Esophagus muscularis mucosa (tissue), 4 donors: ENCODE measurements at regions not wholly inside any gene's neighbourhood (a gene's known extent, or its start where the extent isn't known, plus 50 kb on each side); places are given as distances from the start of the nearest gene placed in this dataset.

Experiments used
- DNase-seq: peaks from one replicate; pipeline ENCODE4 v3.0.0-alpha.2; 2017; ENCODE audit errors: extremely low spot score
- H3K27ac ChIP-seq, 4 donors: fragments of 200-600 bp; sonication (generic); replicated peaks in 1 of 4; 1 replicate in 3 of 4; 2 replicates in 1 of 4; pipeline ENCODE4 v1.5.1; 2016 to 2019; ENCODE audit warnings: mild to moderate bottlenecking in 1 of 4
- H3K27me3 ChIP-seq, 4 donors: fragments of 200-600 bp; sonication (generic); one replicate each; pipeline versions ENCODE4 v1.5.1 to v1.6.0; 2016 to 2019
- H3K36me3 ChIP-seq, 4 donors: fragments of 200-600 bp; sonication (generic); one replicate each; pipeline ENCODE4 v1.5.1; 2016 to 2019
- H3K4me1 ChIP-seq, 4 donors: fragments of 200-600 bp; sonication (generic); one replicate each; pipeline ENCODE4 v1.5.1; 2016 to 2019
- H3K4me3 ChIP-seq, 4 donors: fragments of 200-600 bp; sonication (generic); 1 replicate in 2 of 4; 2 replicates in 2 of 4; pipeline ENCODE4 v1.5.1; 2016 to 2019; ENCODE audit warnings: mild to moderate bottlenecking in 4 of 4, moderate library complexity in 1 of 4
- H3K9me3 ChIP-seq, 4 donors: fragments of 200-600 bp; sonication (generic); 1 replicate in 3 of 4; 2 replicates in 1 of 4; pipeline ENCODE4 v1.5.1; 2016 to 2019
- EP300 ChIP-seq: sonication (generic); formaldehyde crosslinking; IDR thresholded peaks from one replicate; pipeline ENCODE4 v1.6.1; 2017; ENCODE audit warnings: antibody characterized with exemption
- POLR2A ChIP-seq: fragments of 450-650 bp; IDR thresholded peaks from one replicate; pipeline ENCODE4 v1.6.1; 2017; ENCODE audit warnings: antibody characterized with exemption, moderate library complexity, mild to moderate bottlenecking, low read depth
- POLR2AphosphoS5 ChIP-seq, 2 donors: sonication (generic); formaldehyde crosslinking; IDR thresholded peaks; one replicate each; pipeline ENCODE4 v1.6.1; 2017; ENCODE audit warnings: antibody characterized with exemption in 2 of 2
- WGBS: methylation state at CpG from one replicate; pipeline ENCODE4 v1.1.5; 2018; 5-methylcytosine and 5-hydroxymethylcytosine counted together
- intact Hi-C: fragments of 100-400 bp; cut with DNase I; formaldehyde crosslinking; loops from one replicate; pipeline ENCODE4 v1.15.1; 2023
- TF ChIP-seq, protein P1 (sequence below), 3 experiments: fragments of 200-600 bp in 2 of 3; fragments of 450-650 bp in 1 of 3; sonication (generic) in 2 of 3; IDR thresholded peaks; one replicate each; pipeline ENCODE4 v1.5.1; 2017 to 2019; ENCODE audit warnings: antibody characterized with exemption in 3 of 3, mild to moderate bottlenecking in 2 of 3, moderate library complexity in 1 of 3

DNA sequence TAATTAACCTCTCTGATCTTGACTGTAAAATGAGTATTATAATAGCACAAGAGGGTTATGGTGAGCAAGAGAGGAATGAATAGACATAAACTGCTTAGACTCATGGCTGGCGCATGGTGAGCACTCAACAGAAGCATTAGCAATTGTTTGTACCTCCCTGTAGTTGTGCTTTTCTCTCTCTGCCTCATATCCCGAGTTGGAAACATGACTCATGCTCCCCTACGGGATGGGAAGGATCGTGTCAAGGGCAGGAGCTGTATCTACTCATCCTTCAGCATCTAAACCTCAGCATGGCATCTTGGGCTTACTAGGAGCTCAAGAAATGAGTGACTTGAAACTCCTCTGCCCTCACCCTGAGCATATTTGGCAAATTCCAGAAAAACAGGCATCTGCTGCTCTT, 299.6 kb downstream of the MAP2K4 start:
- Histone ChIP-seq H3K4me1 (peaks cover 0 to 13% (median 7%) of the 10 kb centered on the region in 4 donors), H3K4me3 (no peak overlapping the region), H3K27me3 (no peaks in the 10 kb centered on the region), H3K27ac (no peak overlapping the region), H3K36me3 (no peaks in the 10 kb centered on the region), H3K9me3 (no peaks in the 10 kb centered on the region)
- TF ChIP-seq POLR2A (no peak), EP300 (no peak), POLR2AphosphoS5 (IDR thresholded peaks at IDR 0.05) (no peak)
- TF ChIP-seq, protein P1, sequence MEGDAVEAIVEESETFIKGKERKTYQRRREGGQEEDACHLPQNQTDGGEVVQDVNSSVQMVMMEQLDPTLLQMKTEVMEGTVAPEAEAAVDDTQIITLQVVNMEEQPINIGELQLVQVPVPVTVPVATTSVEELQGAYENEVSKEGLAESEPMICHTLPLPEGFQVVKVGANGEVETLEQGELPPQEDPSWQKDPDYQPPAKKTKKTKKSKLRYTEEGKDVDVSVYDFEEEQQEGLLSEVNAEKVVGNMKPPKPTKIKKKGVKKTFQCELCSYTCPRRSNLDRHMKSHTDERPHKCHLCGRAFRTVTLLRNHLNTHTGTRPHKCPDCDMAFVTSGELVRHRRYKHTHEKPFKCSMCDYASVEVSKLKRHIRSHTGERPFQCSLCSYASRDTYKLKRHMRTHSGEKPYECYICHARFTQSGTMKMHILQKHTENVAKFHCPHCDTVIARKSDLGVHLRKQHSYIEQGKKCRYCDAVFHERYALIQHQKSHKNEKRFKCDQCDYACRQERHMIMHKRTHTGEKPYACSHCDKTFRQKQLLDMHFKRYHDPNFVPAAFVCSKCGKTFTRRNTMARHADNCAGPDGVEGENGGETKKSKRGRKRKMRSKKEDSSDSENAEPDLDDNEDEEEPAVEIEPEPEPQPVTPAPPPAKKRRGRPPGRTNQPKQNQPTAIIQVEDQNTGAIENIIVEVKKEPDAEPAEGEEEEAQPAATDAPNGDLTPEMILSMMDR (IDR thresholded peaks at IDR 0.05): no peak
- intact Hi-C loops: no loop called here
- 54% methylated on average over 4 of the region's 4 CpGs for WGBS
- no peak for DNase-seq

DNA sequence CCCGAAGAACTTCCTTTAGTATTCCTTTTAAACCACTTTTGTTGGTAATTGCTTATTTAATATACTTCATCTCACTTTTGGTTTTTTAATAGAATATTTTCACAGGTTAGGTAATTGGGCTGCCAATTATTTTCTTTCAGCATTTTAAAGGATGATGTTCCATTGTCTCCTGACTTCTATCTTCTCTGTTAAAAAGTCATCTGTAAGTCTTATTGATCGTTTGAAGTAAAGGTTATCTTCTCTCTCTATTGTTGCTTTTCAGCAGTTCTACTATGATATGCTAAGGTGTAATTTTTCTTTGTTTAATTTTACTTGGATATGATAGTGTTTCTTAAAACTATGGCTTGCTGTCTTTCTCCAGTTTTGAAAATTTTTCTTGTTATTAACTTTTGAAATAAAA, 307.5 kb downstream of the MAP2K4 start:
- 88% methylated on average over 2 of the region's 2 CpGs for WGBS
- TF ChIP-seq POLR2A: no peak
- no peak for TF ChIP-seq POLR2AphosphoS5 (IDR thresholded peaks at IDR 0.05)
- no peak for TF ChIP-seq EP300
- TF ChIP-seq, protein P1 (IDR thresholded peaks at IDR 0.05): no peak
- Histone ChIP-seq H3K27ac (no peak overlapping the region), H3K9me3 (peaks cover 0 to 24% (median 16%) of the 10 kb centered on the region in 4 donors), H3K4me3 (no peak overlapping the region), H3K27me3 (no peaks in the 10 kb centered on the region), H3K4me1 (no peaks in the 10 kb centered on the region), H3K36me3 (no peaks in the 10 kb centered on the region)
- intact Hi-C loops: no loop called here
- no peak for DNase-seq

DNA sequence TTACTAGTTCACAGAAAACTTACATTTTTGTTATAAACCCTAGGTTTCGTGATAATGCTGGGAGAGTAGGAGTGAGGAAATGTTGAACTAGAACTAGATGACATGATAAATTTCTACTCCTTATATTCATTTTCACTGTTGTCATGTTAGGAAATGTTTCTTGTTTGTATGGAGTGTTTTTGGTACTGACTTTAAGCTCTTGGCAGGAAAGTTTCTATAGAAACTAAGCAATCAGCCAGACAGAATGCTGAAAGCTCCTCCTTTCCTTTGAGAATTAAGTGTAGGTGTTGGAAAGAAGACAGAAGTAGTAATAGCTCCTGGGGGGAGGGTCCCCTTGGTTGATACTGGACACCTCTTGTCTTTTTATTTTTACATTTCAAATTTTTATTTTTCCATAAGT, 309.8 kb downstream of the MAP2K4 start:
- WGBS: 82% methylated on average over 1 of the region's 1 CpG

DNA sequence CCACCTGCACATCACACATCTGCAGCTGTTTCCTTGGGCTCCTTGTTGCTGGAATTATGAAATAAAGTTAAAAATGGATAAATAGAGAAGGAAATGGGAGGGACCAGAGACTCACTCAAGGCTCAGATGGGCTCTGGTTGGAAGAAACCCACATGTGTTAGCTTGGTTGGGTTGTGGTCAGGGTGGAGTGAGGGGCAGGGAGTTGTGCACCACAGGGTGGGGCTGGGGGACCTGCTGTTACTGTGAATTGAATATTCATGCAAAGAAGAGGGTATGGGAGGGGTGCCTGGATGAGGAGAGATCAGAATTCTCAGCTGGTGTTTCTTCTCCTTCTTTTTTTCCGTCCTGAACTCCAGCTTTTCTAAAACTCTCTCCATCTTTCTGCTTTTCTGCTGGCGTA, 320.7 kb downstream of the MAP2K4 start:
- WGBS: 82% methylated on average over 2 of the region's 2 CpGs
- peaks cover 0 to 7% (median 6%) of the 10 kb centered on the region in 4 donors for H3K4me1 ChIP-seq
- H3K36me3 ChIP-seq: no peaks in the 10 kb centered on the region
- H3K4me3 ChIP-seq: no peak overlapping the region
- TF ChIP-seq POLR2A (no peak), EP300 (no peak), POLR2AphosphoS5 (IDR thresholded peaks at IDR 0.05) (no peak)
- TF ChIP-seq, protein P1 (IDR thresholded peaks at IDR 0.05): no peak
- no peaks in the 10 kb centered on the region for H3K9me3 ChIP-seq
- no peak for DNase-seq
- no peak overlapping the region for H3K27ac ChIP-seq
- no peaks in the 10 kb centered on the region for H3K27me3 ChIP-seq
- intact Hi-C loops: loop anchor here (10.0 kb wide), 1 partner anchor 323 kb away; the partner anchor contains the start of gene MYOCD

More for the DNA sequence above, 309.8 kb downstream of the MAP2K4 start:
- intact Hi-C loops: loop anchor here (10.0 kb wide), 1 partner anchor 66 kb away; no protein-coding TSS in a partner anchor
- H3K4me1 ChIP-seq: no peaks in the 10 kb centered on the region
- no peak for DNase-seq
- TF ChIP-seq EP300: no peak
- TF ChIP-seq POLR2AphosphoS5 (IDR thresholded peaks at IDR 0.05): no peak
- no peak for TF ChIP-seq POLR2A
- TF ChIP-seq, protein P1 (IDR thresholded peaks at IDR 0.05): no peak
- H3K9me3 ChIP-seq: peaks cover 0 to 24% (median 16%) of the 10 kb centered on the region in 4 donors
- H3K4me3 ChIP-seq: no peak overlapping the region
- H3K27me3 ChIP-seq: no peaks in the 10 kb centered on the region
- no peak overlapping the region for H3K27ac ChIP-seq
- no peaks in the 10 kb centered on the region for H3K36me3 ChIP-seq

DNA sequence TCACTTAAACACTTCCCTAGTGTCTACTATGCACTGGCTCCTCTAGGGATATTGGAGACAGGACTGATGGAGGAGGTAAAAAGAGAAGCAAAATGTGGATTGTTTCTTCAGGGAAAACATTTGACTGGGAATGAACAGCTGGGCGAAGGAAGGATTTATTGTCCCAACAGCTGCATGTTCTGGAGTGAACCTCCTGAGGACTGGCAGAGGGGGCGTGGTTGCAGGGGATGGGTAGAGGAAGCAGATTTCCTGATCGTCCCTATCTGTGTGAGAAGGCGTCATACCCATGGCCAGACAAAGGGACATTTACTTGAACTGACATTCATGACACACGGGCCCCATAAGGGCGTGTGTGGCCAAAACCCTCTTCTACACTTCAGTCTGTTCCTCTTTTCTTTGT, 321.5 kb downstream of the MAP2K4 start:
- Histone ChIP-seq H3K36me3 (no peaks in the 10 kb centered on the region), H3K4me1 (peaks cover 0 to 7% (median 6%) of the 10 kb centered on the region in 4 donors), H3K9me3 (no peaks in the 10 kb centered on the region), H3K4me3 (no peak overlapping the region), H3K27ac (no peak overlapping the region), H3K27me3 (no peaks in the 10 kb centered on the region)
- WGBS: 77% methylated on average over 6 of the region's 6 CpGs
- intact Hi-C loops: loop anchor here (10.0 kb wide), 1 partner anchor 323 kb away; the partner anchor contains the start of gene MYOCD
- TF ChIP-seq POLR2A (no peak), EP300 (no peak), POLR2AphosphoS5 (IDR thresholded peaks at IDR 0.05) (no peak)
- TF ChIP-seq, protein P1 (IDR thresholded peaks at IDR 0.05): no peak
- DNase-seq: no peak
